MCF 10A (cell line): ENCODE measurements at regions not wholly inside any gene's neighbourhood (a gene's known extent, or its start where the extent isn't known, plus 50 kb on each side); places are given as distances from the start of the nearest gene placed in this dataset.
A peak's percentile ranks its signal among the peaks of the same experiment; 100 is the strongest.

ENCODE experiments used
- BruUV-seq: library from RNA; stranded (reverse); fragments of 400-500 nt; replicated peaks from 2 replicates; lab custom pipeline; 2021; lab: Mats Ljungman, UMichigan
- CTCF ChIA-PET: fragments of 300-600 bp; sonication (Branson Sonifier 250); formaldehyde crosslinking; extraction: SDS; loops from one replicate; lab custom pipeline; 2021; ENCODE audit warnings: antibody characterized with exemption, inconsistent platforms; lab: Yijun Ruan, JAX
- POLR2A ChIA-PET: fragments of 300-600, 350-650 bp; sonication (Branson Sonifier 250); formaldehyde crosslinking; extraction: SDS; loops from one replicate; lab custom pipeline; 2020; ENCODE audit warnings: antibody characterized with exemption, inconsistent platforms; lab: Yijun Ruan, JAX
- DNase-seq: peaks from one replicate; pipeline ENCODE4 v3.0.0-alpha.2; 2018; ENCODE audit not compliant: unreplicated experiment
- H3K27ac Mint-ChIP-seq: one replicate; pipeline ENCODE4 v1.8.0; 2022; ENCODE audit warnings: mild to moderate bottlenecking, low read depth, mixed read lengths; ENCODE audit not compliant: unreplicated experiment
- H3K27me3 Mint-ChIP-seq: one replicate; pipeline ENCODE4 v1.8.0; 2022; ENCODE audit warnings: mixed read lengths; ENCODE audit not compliant: insufficient read depth, unreplicated experiment
- H3K36me3 Mint-ChIP-seq: one replicate; pipeline ENCODE4 v1.8.0; 2022; ENCODE audit warnings: mild to moderate bottlenecking, moderate library complexity, mixed read lengths; ENCODE audit not compliant: insufficient read depth, unreplicated experiment
- H3K4me1 Mint-ChIP-seq: one replicate; pipeline ENCODE4 v1.8.0; 2022; ENCODE audit warnings: mixed read lengths; ENCODE audit not compliant: insufficient read depth, unreplicated experiment
- H3K4me3 Mint-ChIP-seq: one replicate; pipeline ENCODE4 v1.8.0; 2022; ENCODE audit warnings: mild to moderate bottlenecking, moderate library complexity, mixed read lengths; ENCODE audit not compliant: unreplicated experiment
- H3K9me3 Mint-ChIP-seq: one replicate; pipeline ENCODE4 v1.8.0; 2022; ENCODE audit warnings: mixed read lengths; ENCODE audit not compliant: unreplicated experiment
- CTCF ChIP-seq: fragments of 200-600 bp; IDR thresholded peaks from one replicate; pipeline ENCODE4 v1.8.0; 2022; ENCODE audit warnings: antibody characterized with exemption, mild to moderate bottlenecking; ENCODE audit not compliant: unreplicated experiment
- intact Hi-C: fragments of 100-400 bp; cut with micrococcal nuclease; formaldehyde crosslinking; loops from 2 replicates; pipeline ENCODE4 v1.14.1; 2022

GRCh38 chr3:8328967-8329366 is 172.7 kb upstream of the LMCD1 start:
- BruUV-seq: no TSS peak
- ChIA-PET POLR2A (no interaction called here), CTCF (no interaction called here)
- TF ChIP-seq CTCF: no peak
- intact Hi-C loops: loop anchor here (10.0 kb wide), 1 partner anchor 296 kb away; no protein-coding TSS in a partner anchor
- peaks cover 4% of the 10 kb centered on the region for H3K4me1 Mint-ChIP-seq
- DNase-seq: no peak
- H3K27ac Mint-ChIP-seq: no peak overlapping the region
- H3K9me3 Mint-ChIP-seq: no peaks in the 10 kb centered on the region
- no peaks in the 10 kb centered on the region for H3K36me3 Mint-ChIP-seq
- no peak overlapping the region for H3K4me3 Mint-ChIP-seq
- peaks cover 19% of the 10 kb centered on the region for H3K27me3 Mint-ChIP-seq

- Mint-ChIP-seq H3K27ac (no peak overlapping the region), H3K4me3 (no peak overlapping the region), H3K9me3 (no peaks in the 10 kb centered on the region), H3K27me3 (peaks cover 19% of the 10 kb centered on the region), H3K4me1 (peaks cover 4% of the 10 kb centered on the region), H3K36me3 (no peaks in the 10 kb centered on the region)
- intact Hi-C loops: loop anchor here (10.0 kb wide), 1 partner anchor 295 kb away; no protein-coding TSS in a partner anchor
- CTCF ChIA-PET: interaction anchor here (0.7 to 0.8 kb wide), 2 partner anchors 88 to 91 kb away, joined by 3 read pairs; no protein-coding TSS in a partner anchor
- BruUV-seq: no TSS peak
- DNase-seq: no peak
- TF ChIP-seq CTCF: no peak
- POLR2A ChIA-PET: no interaction called here
These were observed 172.0 kb upstream of the LMCD1 start for GRCh38 chr3:8329598-8329997.

- no peak overlapping the region for H3K4me3 Mint-ChIP-seq
- H3K9me3 Mint-ChIP-seq: no peaks in the 10 kb centered on the region
- no peaks in the 10 kb centered on the region for H3K27me3 Mint-ChIP-seq
- ChIA-PET POLR2A (no interaction called here), CTCF (interaction anchor here (0.8 kb wide), 1 partner anchor 12 kb away, joined by 3 read pairs; no protein-coding TSS in a partner anchor)
- peak; percentile 21 for TF ChIP-seq CTCF
- no peak for DNase-seq
- BruUV-seq: no TSS peak
- no peaks in the 10 kb centered on the region for H3K4me1 Mint-ChIP-seq
- intact Hi-C loops: no loop called here
- H3K27ac Mint-ChIP-seq: no peak overlapping the region
- no peaks in the 10 kb centered on the region for H3K36me3 Mint-ChIP-seq
These were observed 165.2 kb upstream of the LMCD1 start for GRCh38 chr3:8336456-8336855.

GRCh38 chr3:8338424-8338823 is 163.2 kb upstream of the LMCD1 start:
- BruUV-seq: no TSS peak
- no peaks in the 10 kb centered on the region for H3K4me1 Mint-ChIP-seq
- no peaks in the 10 kb centered on the region for H3K27me3 Mint-ChIP-seq
- TF ChIP-seq CTCF: no peak
- no peaks in the 10 kb centered on the region for H3K36me3 Mint-ChIP-seq
- intact Hi-C loops: no loop called here
- no peak for DNase-seq
- no peak overlapping the region for H3K27ac Mint-ChIP-seq
- H3K9me3 Mint-ChIP-seq: no peaks in the 10 kb centered on the region
- H3K4me3 Mint-ChIP-seq: no peak overlapping the region
- CTCF ChIA-PET: no interaction called here
- POLR2A ChIA-PET: interaction anchor here (0.6 kb wide), 1 partner anchor 597 kb away, joined by 3 read pairs; no protein-coding TSS in a partner anchor
